HepG2 (cell line): ENCODE measurements at regions not wholly inside any gene's neighbourhood (a gene's known extent, or its start where the extent isn't known, plus 50 kb on each side); places are given as distances from the start of the nearest gene placed in this dataset.

Experiments used
- CEBPB ChIP-seq: IDR thresholded peaks from 2 replicates; pipeline ENCODE4 v1.6.1; 2011; ENCODE audit warnings: low read depth, low read length, improper control_type of control experiment, borderline replicate concordance
- CTCF ChIP-seq: sonication (generic); formaldehyde crosslinking; IDR thresholded peaks from 2 replicates; pipeline ENCODE4 v1.5.0; 2020; ENCODE audit warnings: mild to moderate bottlenecking, missing genetic modification reagents, moderate library complexity
- DPF2 ChIP-seq: sonication (generic); formaldehyde crosslinking; IDR thresholded peaks from 2 replicates; pipeline ENCODE4 v1.4.0; 2020; ENCODE audit warnings: mild to moderate bottlenecking, low read depth, missing genetic modification reagents, borderline replicate concordance
- FOXK1 ChIP-seq: sonication (generic); formaldehyde crosslinking; IDR thresholded peaks from 2 replicates; pipeline ENCODE4 v1.4.0; 2020; ENCODE audit warnings: low read depth, missing genetic modification reagents, borderline replicate concordance
- MTF1 ChIP-seq: sonication (generic); formaldehyde crosslinking; IDR thresholded peaks from 2 replicates; pipeline ENCODE4 v1.5.0; 2020; ENCODE audit warnings: missing genetic modification reagents
- SRF ChIP-seq: IDR thresholded peaks from 2 replicates; pipeline ENCODE4 v1.6.1; 2011; ENCODE audit warnings: mild to moderate bottlenecking, low read depth, low read length, moderate library complexity
- THAP11 ChIP-seq: IDR thresholded peaks from 2 replicates; pipeline ENCODE4 v1.6.1; 2016; ENCODE audit warnings: missing biosample characterization, missing genetic modification reagents
- USF2 ChIP-seq, 2 experiments: sonication (generic) in 1 of 2; formaldehyde crosslinking in 1 of 2; IDR thresholded peaks; 2 replicates each; pipeline versions ENCODE4 v1.5.1 to v1.6.1; 2011 to 2020; ENCODE audit warnings: borderline replicate concordance in 1 of 2, low read depth in 1 of 2, low read length in 1 of 2, mild to moderate bottlenecking in 1 of 2, missing genetic modification reagents in 1 of 2, moderate library complexity in 1 of 2
- ZBTB49 ChIP-seq: sonication (generic); formaldehyde crosslinking; IDR thresholded peaks from 2 replicates; pipeline ENCODE4 v1.4.0; 2020; ENCODE audit warnings: missing genetic modification reagents, borderline replicate concordance
- ZNF10 ChIP-seq: sonication (generic); formaldehyde crosslinking; IDR thresholded peaks from 2 replicates; pipeline ENCODE4 v1.4.0; 2020; ENCODE audit warnings: mild to moderate bottlenecking, low read depth, missing genetic modification reagents, borderline replicate concordance
- ZNF367 ChIP-seq: sonication (generic); formaldehyde crosslinking; IDR thresholded peaks from 2 replicates; pipeline ENCODE4 v1.4.0; 2020; ENCODE audit warnings: missing genetic modification reagents, borderline replicate concordance
- ZNF569 ChIP-seq: sonication (generic); formaldehyde crosslinking; IDR thresholded peaks from 2 replicates; pipeline ENCODE4 v1.5.0; 2020; ENCODE audit warnings: mild to moderate bottlenecking, missing genetic modification reagents, moderate library complexity, borderline replicate concordance
- ZNF574 ChIP-seq: sonication (generic); formaldehyde crosslinking; IDR thresholded peaks from 2 replicates; pipeline ENCODE4 v1.4.0; 2020; ENCODE audit warnings: missing genetic modification reagents
- TF ChIP-seq, protein P1 (sequence below): sonication (generic); formaldehyde crosslinking; IDR thresholded peaks from 2 replicates; pipeline ENCODE4; 2020; ENCODE audit warnings: missing genetic modification reagents, mild to moderate bottlenecking, borderline replicate concordance

GRCh38 chr2:43018179-43019024 is 208.0 kb downstream of the ZFP36L2 start (continued):
- no peak for TF ChIP-seq ZBTB49 (CRISPR knock-in tag)
- TF ChIP-seq CTCF (CRISPR knock-in tag) = peak; percentile 60
- no peak for TF ChIP-seq ZNF569 (CRISPR knock-in tag)
- peak; percentile 99 for TF ChIP-seq DPF2 (CRISPR knock-in tag)
- peak; percentile 85 for TF ChIP-seq ZNF574
- peak; percentile 100 for TF ChIP-seq CEBPB
- peak; percentile 85 for TF ChIP-seq THAP11 (CRISPR knock-in tag)
- TF ChIP-seq, protein P1, sequence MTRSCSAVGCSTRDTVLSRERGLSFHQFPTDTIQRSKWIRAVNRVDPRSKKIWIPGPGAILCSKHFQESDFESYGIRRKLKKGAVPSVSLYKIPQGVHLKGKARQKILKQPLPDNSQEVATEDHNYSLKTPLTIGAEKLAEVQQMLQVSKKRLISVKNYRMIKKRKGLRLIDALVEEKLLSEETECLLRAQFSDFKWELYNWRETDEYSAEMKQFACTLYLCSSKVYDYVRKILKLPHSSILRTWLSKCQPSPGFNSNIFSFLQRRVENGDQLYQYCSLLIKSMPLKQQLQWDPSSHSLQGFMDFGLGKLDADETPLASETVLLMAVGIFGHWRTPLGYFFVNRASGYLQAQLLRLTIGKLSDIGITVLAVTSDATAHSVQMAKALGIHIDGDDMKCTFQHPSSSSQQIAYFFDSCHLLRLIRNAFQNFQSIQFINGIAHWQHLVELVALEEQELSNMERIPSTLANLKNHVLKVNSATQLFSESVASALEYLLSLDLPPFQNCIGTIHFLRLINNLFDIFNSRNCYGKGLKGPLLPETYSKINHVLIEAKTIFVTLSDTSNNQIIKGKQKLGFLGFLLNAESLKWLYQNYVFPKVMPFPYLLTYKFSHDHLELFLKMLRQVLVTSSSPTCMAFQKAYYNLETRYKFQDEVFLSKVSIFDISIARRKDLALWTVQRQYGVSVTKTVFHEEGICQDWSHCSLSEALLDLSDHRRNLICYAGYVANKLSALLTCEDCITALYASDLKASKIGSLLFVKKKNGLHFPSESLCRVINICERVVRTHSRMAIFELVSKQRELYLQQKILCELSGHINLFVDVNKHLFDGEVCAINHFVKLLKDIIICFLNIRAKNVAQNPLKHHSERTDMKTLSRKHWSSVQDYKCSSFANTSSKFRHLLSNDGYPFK (CRISPR knock-in tag) = peak; percentile 63; the same call in 1 of the 2 replicates
- peak; percentile 62; the same call in 1 of the 2 replicates for TF ChIP-seq SRF
- no peak for TF ChIP-seq USF2 (IDR thresholded peaks at IDR 0.05; ENCODE audit: low read depth, low read length)
- TF ChIP-seq USF2 (CRISPR knock-in tag; IDR thresholded peaks at IDR 0.05; ENCODE audit: borderline replicate concordance) = no peak; the same call in 1 of the 2 replicates
- no peak for TF ChIP-seq ZNF367 (CRISPR knock-in tag)
- TF ChIP-seq ZNF10 (CRISPR knock-in tag) = no peak
- no peak for TF ChIP-seq MTF1 (CRISPR knock-in tag)
- peak; percentile 62; the same call in 1 of the 2 replicates for TF ChIP-seq FOXK1 (CRISPR knock-in tag)
